ENCODE measurements at regions not wholly inside any gene's neighbourhood (a gene's known extent, or its start where the extent isn't known, plus 50 kb on each side); places are given as distances from the start of the nearest gene placed in this dataset.

GRCh38 chr5:97267767-97268166 is 84.7 kb upstream of the RIOK2 start:
- no peak for TF ChIP-seq POLR2AphosphoS5 (IDR thresholded peaks at IDR 0.05; ENCODE audit: low read depth, low read length)
- no peak for TF ChIP-seq SIN3A (IDR thresholded peaks at IDR 0.05; ENCODE audit: borderline replicate concordance, insufficient read depth, low read length)
- TF ChIP-seq REST (IDR thresholded peaks at IDR 0.05; ENCODE audit: insufficient read depth in 1 of 2, low read depth in 2 of 2, low read length in 2 of 2), result no peak
- no peak for TF ChIP-seq TAF1 (IDR thresholded peaks at IDR 0.05; ENCODE audit: borderline replicate concordance, insufficient read depth, low read length)
